HCT116 (cell line): ENCODE measurements at regions not wholly inside any gene's neighbourhood (a gene's known extent, or its start where the extent isn't known, plus 50 kb on each side); places are given as distances from the start of the nearest gene placed in this dataset.

Experiments
- CBX3 ChIP-seq: IDR thresholded peaks from 2 replicates; pipeline ENCODE4 v1.6.1; 2012; ENCODE audit warnings: low read depth
- CEBPB ChIP-seq: IDR thresholded peaks from 2 replicates; pipeline ENCODE4 v1.6.1; 2012; ENCODE audit warnings: low read depth
- CTCF ChIP-seq, 3 experiments: fragments of 200-600 bp in 1 of 3; sonication (generic) in 1 of 3; IDR thresholded peaks in 2 of 3; conservative IDR thresholded peaks in 1 of 3; 2 replicates each; pipeline ENCODE4 v1.5.1; 2012 to 2017; ENCODE audit warnings: low read depth in 2 of 3, low read length in 2 of 3, antibody characterized with exemption in 1 of 3, borderline replicate concordance in 1 of 3, control low read depth in 1 of 3, mild to moderate bottlenecking in 1 of 3, mixed read lengths in 1 of 3, mixed run types in 1 of 3, moderate library complexity in 1 of 3; ENCODE audit not compliant: insufficient read depth in 1 of 3
- EZH2 ChIP-seq: fragments of 200-600 bp; sonication (generic); IDR thresholded peaks from 2 replicates; pipeline ENCODE4 v1.6.1; 2017; ENCODE audit warnings: antibody characterized with exemption, mixed run types
- JUND ChIP-seq: IDR thresholded peaks from 2 replicates; pipeline ENCODE4 v1.6.1; 2012
- MAX ChIP-seq: IDR thresholded peaks from 2 replicates; pipeline ENCODE4 v1.6.1; 2012
- POLR2A ChIP-seq: IDR thresholded peaks from 2 replicates; pipeline ENCODE4 v1.7.0; 2011; ENCODE audit warnings: borderline replicate concordance; ENCODE audit not compliant: insufficient read depth, insufficient read length; ENCODE audit errors: extremely low read depth
- POLR2AphosphoS5 ChIP-seq: IDR thresholded peaks from 2 replicates; pipeline ENCODE4 v1.6.1; 2011; ENCODE audit warnings: mild to moderate bottlenecking, low read depth, low read length, moderate library complexity
- RAD21 ChIP-seq: IDR thresholded peaks from 2 replicates; pipeline ENCODE4 v1.6.1; 2012; ENCODE audit warnings: low read depth, mild to moderate bottlenecking
- REST ChIP-seq: IDR thresholded peaks from 2 replicates; pipeline ENCODE4 v1.6.1; 2012; ENCODE audit warnings: low read depth
- SIN3A ChIP-seq: IDR thresholded peaks from 2 replicates; pipeline ENCODE4 v1.6.1; 2012; ENCODE audit warnings: low read depth
- SP1 ChIP-seq: IDR thresholded peaks from 2 replicates; pipeline ENCODE4 v1.6.1; 2012; ENCODE audit warnings: low read depth
- TCF7L2 ChIP-seq: IDR thresholded peaks from 2 replicates; pipeline ENCODE4 v1.7.0; 2011; ENCODE audit warnings: borderline replicate concordance, inconsistent platforms; ENCODE audit not compliant: insufficient read depth, insufficient read length; ENCODE audit errors: extremely low read depth
- YY1 ChIP-seq: IDR thresholded peaks from 2 replicates; pipeline ENCODE4 v1.6.1; 2011; ENCODE audit warnings: low read length, low read depth, moderate library complexity, mild to moderate bottlenecking; ENCODE audit not compliant: insufficient replicate concordance; ENCODE audit errors: extremely low read depth

- TF ChIP-seq CTCF (IDR thresholded peaks at IDR 0.05 in 2 of 3, conservative IDR thresholded peaks at IDR 0.05 in 1 of 3; ENCODE audit: borderline replicate concordance in 1 of 3, insufficient read depth in 1 of 3, low read depth in 2 of 3, low read length in 2 of 3) (no peak), POLR2A (no peak), REST (no peak), MAX (no peak), EZH2 (no peak), POLR2AphosphoS5 (no peak), YY1 (no peak), TCF7L2 (no peak), CEBPB (no peak), CBX3 (no peak), JUND (no peak), RAD21 (no peak), SIN3A (no peak), SP1 (no peak)
Measured at GRCh38 chr9:99516657-99517049, 294.6 kb downstream of the SEC61B start.
